ENCODE measurements at regions not wholly inside any gene's neighbourhood (a gene's known extent, or its start where the extent isn't known, plus 50 kb on each side); places are given as distances from the start of the nearest gene placed in this dataset.

DNA sequence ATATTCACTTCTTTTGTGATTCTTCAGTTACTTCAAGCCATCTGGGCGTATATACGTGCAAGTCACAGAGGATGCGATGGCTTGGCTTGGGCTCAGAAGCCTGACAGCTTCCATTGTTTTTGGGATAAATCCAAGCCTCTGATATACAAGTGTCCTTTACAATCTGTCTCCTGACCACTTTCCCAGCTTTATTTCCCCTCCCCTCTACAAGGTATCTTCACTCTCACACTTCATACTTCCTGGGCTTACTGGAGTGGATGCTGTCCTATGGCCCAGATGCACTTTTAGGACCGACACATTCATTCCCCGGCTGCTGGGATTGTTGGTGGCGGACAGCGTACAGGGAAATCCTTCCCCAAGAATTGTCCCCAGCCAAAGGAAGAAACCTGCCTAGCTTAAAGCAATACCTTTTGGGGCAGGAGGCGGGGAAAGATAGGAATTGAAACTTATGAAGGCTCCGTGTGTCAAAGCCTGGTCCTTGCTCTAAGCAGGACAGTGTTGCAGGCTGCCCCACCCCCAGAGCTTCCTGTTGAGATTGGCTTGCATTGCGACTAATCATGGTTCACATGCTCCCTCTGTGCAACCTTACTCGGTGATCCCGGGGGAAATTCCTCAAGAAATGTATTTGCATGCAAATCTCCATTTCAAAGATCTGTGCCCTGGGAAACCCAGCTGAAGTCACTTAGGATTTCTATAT is 802.9 kb upstream of the ID2 start (continued):
- no peak for TF ChIP-seq ZNF596 (tag by site-specific recombination; IDR thresholded peaks at IDR 0.05)
- no peak for TF ChIP-seq KLF10 (tag by site-specific recombination; IDR thresholded peaks at IDR 0.05)

DNA sequence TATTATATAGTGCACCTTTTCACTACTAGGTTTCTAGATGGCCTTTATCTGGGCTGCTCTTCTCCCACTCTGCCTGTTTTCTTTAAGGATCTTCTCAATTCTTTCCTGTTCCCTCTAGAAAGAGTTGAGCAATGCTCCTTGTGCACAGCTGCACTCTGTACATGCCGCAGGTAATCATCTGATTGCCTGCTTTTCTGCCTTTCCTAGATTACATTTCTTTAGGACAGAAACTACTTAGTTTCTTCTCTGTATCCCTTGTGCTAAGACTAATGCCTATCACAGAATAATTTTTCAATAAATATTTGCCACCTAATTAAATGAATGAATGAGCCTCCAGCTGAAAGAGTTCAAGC is 802.4 kb upstream of the ID2 start:
- ChIA-PET CTCF (no interaction called here), POLR2A (no interaction called here)
- Histone ChIP-seq H3K36me3 (ENCODE audit: control insufficient read depth in 2 of 2, insufficient read depth in 1 of 2, low read length in 2 of 2) (no peaks in the 10 kb centered on the region), H3K27ac (ENCODE audit: extremely low read depth, low read depth, low read length) (no peak overlapping the region), H3K9me3 (ENCODE audit: control insufficient read depth, insufficient read depth, low read depth, low read length) (no peaks in the 10 kb centered on the region), H3K4me3 (ENCODE audit: low read depth, low read length) (no peak overlapping the region), H3K4me1 (ENCODE audit: control insufficient read depth, insufficient read depth, low read length) (no peaks in the 10 kb centered on the region)
- no peak for TF ChIP-seq KLF8 (tag by site-specific recombination; IDR thresholded peaks at IDR 0.05)

DNA sequence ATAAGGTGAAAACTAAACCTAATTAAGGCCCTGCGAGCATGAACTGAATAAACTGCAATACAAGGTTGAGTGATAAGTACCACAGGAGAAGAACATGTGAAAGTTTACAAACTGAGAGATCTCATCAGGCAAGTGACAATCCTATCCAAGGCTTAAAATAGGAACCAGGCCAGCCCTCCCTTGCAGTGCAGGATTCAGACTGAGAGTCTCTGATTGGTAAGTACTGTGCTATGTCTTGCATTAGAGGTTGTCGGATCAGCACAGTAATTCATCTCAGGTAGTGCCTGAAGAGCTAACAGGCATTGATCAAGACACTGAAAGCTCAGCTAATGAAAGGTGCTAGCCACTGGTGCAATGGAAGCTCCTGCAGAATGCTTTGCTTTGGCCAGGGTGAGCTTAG is 801.7 kb upstream of the ID2 start:
- no peak overlapping the region for H3K27ac ChIP-seq (ENCODE audit: extremely low read depth, low read depth, low read length)
- H3K36me3 ChIP-seq (ENCODE audit: control insufficient read depth in 2 of 2, insufficient read depth in 1 of 2, low read length in 2 of 2): no peaks in the 10 kb centered on the region
- ChIA-PET POLR2A (no interaction called here), CTCF (no interaction called here)
- H3K9me3 ChIP-seq (ENCODE audit: control insufficient read depth, insufficient read depth, low read depth, low read length): no peaks in the 10 kb centered on the region
- TF ChIP-seq, protein P1, sequence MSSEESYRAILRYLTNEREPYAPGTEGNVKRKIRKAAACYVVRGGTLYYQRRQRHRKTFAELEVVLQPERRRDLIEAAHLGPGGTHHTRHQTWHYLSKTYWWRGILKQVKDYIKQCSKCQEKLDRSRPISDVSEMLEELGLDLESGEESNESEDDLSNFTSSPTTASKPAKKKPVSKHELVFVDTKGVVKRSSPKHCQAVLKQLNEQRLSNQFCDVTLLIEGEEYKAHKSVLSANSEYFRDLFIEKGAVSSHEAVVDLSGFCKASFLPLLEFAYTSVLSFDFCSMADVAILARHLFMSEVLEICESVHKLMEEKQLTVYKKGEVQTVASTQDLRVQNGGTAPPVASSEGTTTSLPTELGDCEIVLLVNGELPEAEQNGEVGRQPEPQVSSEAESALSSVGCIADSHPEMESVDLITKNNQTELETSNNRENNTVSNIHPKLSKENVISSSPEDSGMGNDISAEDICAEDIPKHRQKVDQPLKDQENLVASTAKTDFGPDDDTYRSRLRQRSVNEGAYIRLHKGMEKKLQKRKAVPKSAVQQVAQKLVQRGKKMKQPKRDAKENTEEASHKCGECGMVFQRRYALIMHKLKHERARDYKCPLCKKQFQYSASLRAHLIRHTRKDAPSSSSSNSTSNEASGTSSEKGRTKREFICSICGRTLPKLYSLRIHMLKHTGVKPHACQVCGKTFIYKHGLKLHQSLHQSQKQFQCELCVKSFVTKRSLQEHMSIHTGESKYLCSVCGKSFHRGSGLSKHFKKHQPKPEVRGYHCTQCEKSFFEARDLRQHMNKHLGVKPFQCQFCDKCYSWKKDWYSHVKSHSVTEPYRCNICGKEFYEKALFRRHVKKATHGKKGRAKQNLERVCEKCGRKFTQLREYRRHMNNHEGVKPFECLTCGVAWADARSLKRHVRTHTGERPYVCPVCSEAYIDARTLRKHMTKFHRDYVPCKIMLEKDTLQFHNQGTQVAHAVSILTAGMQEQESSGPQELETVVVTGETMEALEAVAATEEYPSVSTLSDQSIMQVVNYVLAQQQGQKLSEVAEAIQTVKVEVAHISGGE (tag by site-specific recombination; conservative IDR thresholded peaks at IDR 0.05; ENCODE audit: low read depth): no peak
- TF ChIP-seq ZBTB7A (tag by site-specific recombination; IDR thresholded peaks at IDR 0.05; ENCODE audit: low read depth) (no peak), ZFP69B (tag by site-specific recombination; IDR thresholded peaks at IDR 0.05) (no peak), ZNF664 (tag by site-specific recombination; IDR thresholded peaks at IDR 0.05) (no peak), ZNF248 (tag by site-specific recombination; IDR thresholded peaks at IDR 0.05) (no peak), ZNF549 (tag by site-specific recombination; IDR thresholded peaks at IDR 0.05) (no peak), ZNF23 (tag by site-specific recombination; IDR thresholded peaks at IDR 0.05; ENCODE audit: borderline replicate concordance) (no peak), REPIN1 (tag by site-specific recombination; IDR thresholded peaks at IDR 0.05; ENCODE audit: low read depth) (no peak), ZNF626 (tag by site-specific recombination; IDR thresholded peaks at IDR 0.05) (no peak), ZNF121 (tag by site-specific recombination; IDR thresholded peaks at IDR 0.05) (no peak), ZNF558 (tag by site-specific recombination; IDR thresholded peaks at IDR 0.05) (no peak), ZNF701 (tag by site-specific recombination; IDR thresholded peaks at IDR 0.05) (no peak), SALL2 (tag by site-specific recombination; IDR thresholded peaks at IDR 0.05; ENCODE audit: borderline replicate concordance) (no peak), ZNF629 (tag by site-specific recombination; IDR thresholded peaks at IDR 0.05) (no peak)
- TF ChIP-seq, protein P2, sequence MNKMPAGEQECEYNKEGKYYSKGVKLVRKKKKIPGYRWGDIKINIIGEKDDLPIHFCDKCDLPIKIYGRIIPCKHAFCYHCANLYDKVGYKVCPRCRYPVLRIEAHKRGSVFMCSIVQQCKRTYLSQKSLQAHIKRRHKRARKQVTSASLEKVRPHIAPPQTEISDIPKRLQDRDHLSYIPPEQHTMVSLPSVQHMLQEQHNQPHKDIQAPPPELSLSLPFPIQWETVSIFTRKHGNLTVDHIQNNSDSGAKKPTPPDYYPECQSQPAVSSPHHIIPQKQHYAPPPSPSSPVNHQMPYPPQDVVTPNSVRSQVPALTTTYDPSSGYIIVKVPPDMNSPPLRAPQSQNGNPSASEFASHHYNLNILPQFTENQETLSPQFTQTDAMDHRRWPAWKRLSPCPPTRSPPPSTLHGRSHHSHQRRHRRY (tag by site-specific recombination; IDR thresholded peaks at IDR 0.05): no peak
- no peak overlapping the region for H3K4me3 ChIP-seq (ENCODE audit: low read depth, low read length)
- H3K4me1 ChIP-seq (ENCODE audit: control insufficient read depth, insufficient read depth, low read length): no peaks in the 10 kb centered on the region
